ENCODE measurements at regions not wholly inside any gene's neighbourhood (a gene's known extent, or its start where the extent isn't known, plus 50 kb on each side); places are given as distances from the start of the nearest gene placed in this dataset.

GRCh38 chr10:131849591-131850382 lies 51.0 kb upstream of the PPP2R2D start:
- FAIRE-seq (no peak), DNase-seq (ENCODE audit: insufficient read length, low spot score) (no peak)
- TF ChIP-seq POLR2A (IDR thresholded peaks at IDR 0.05; ENCODE audit: low read depth, low read length), result no peak

- DNase-seq (ENCODE audit: insufficient read length, low spot score), result no peak
- no peak for TF ChIP-seq POLR2A (IDR thresholded peaks at IDR 0.05; ENCODE audit: low read depth, low read length)
- no peak for FAIRE-seq
These were observed 50.4 kb upstream of the PPP2R2D start for GRCh38 chr10:131850383-131850870.
